GM12878 (cell line): ENCODE measurements at regions not wholly inside any gene's neighbourhood (a gene's known extent, or its start where the extent isn't known, plus 50 kb on each side); places are given as distances from the start of the nearest gene placed in this dataset.
A peak's percentile ranks its signal among the peaks of the same experiment; 100 is the strongest.

ENCODE experiments used
- ATAC-seq: fragments of 200-7000 bp; cut with Tn5 transposase; 3 replicates; pipeline ENCODE4 v1.9.1; 2020; ENCODE audit warnings: mild to moderate bottlenecking, moderate library complexity
- BruUV-seq: library from RNA; stranded (reverse); fragments of 400-500 nt; replicated peaks from 2 replicates; lab custom pipeline; 2021; lab: Mats Ljungman, UMichigan
- CTCF ChIA-PET: fragments of 300-600 bp; sonication (Branson Sonifier 250); formaldehyde crosslinking; extraction: SDS; loops from one replicate; lab custom pipeline; 2021; ENCODE audit warnings: inconsistent platforms; lab: Yijun Ruan, JAX
- POLR2A ChIA-PET: fragments of 350-600 bp; formaldehyde crosslinking; extraction: SDS; loops from one replicate; lab custom pipeline; 2021; ENCODE audit warnings: inconsistent platforms; lab: Charles Lee
- RAD21 ChIA-PET: fragments of 300-600 bp; sonication (Branson Sonifier 250); formaldehyde crosslinking; loops from one replicate; lab custom pipeline; 2023; ENCODE audit warnings: antibody characterized with exemption; ENCODE audit not compliant: unreplicated experiment; lab: Charles Lee
- SMC1A ChIA-PET: fragments of 300-600 bp; sonication (Branson Sonifier 250); formaldehyde crosslinking; loops from one replicate; lab custom pipeline; 2023; ENCODE audit not compliant: unreplicated experiment, uncharacterized antibody; lab: Charles Lee
- DNase-seq: peaks from one replicate; pipeline ENCODE4 v3.0.0-alpha.2; 2011; ENCODE audit warnings: low read depth, low spot score
- FAIRE-seq: peaks from 3 replicates; lab custom pipeline; 2011; peaks lifted over from hg19 to GRCh38; lab: Jason Lieb, UNC
- H2AFZ ChIP-seq: 2 replicates; pipeline ENCODE4 v1.6.0; 2011; ENCODE audit warnings: low read depth, low read length, control low read depth; ENCODE audit not compliant: control insufficient read depth
- H3K27ac ChIP-seq: 2 replicates; pipeline ENCODE4 v1.5.1; 2011; ENCODE audit warnings: control low read depth; ENCODE audit not compliant: control insufficient read depth, insufficient read depth
- H3K27me3 ChIP-seq, 2 experiments: replicated peaks in 1 of 2; 2 replicates each; pipeline versions ENCODE4 v1.6.0 to v1.6.1; 2011; ENCODE audit warnings: low read length in 1 of 2; ENCODE audit not compliant: control insufficient read depth in 2 of 2, insufficient read depth in 2 of 2
- H3K36me3 ChIP-seq, 2 experiments: 2 replicates each; pipeline ENCODE4 v1.5.1; 2011; ENCODE audit warnings: low read length in 1 of 2; ENCODE audit not compliant: control insufficient read depth in 2 of 2, insufficient read depth in 2 of 2
- H3K4me1 ChIP-seq: 2 replicates; pipeline ENCODE4 v1.6.1; 2011; ENCODE audit warnings: mild to moderate bottlenecking, low read length, moderate library complexity, mixed read lengths; ENCODE audit not compliant: control insufficient read depth, insufficient read depth
- H3K4me2 ChIP-seq: 2 replicates; pipeline ENCODE4 v1.6.0; 2011; ENCODE audit warnings: control low read depth; ENCODE audit not compliant: control insufficient read depth, insufficient read depth
- H3K4me3 ChIP-seq: fragments of 200-600 bp; sonication (generic); 2 replicates; pipeline ENCODE4 v1.5.1; 2016
- H3K79me2 ChIP-seq: 2 replicates; pipeline ENCODE4 v1.6.0; 2011; ENCODE audit warnings: low read length; ENCODE audit not compliant: control insufficient read depth, insufficient read depth
- H3K9ac ChIP-seq: 2 replicates; pipeline ENCODE4 v1.8.0; 2011; ENCODE audit warnings: low read length, control low read depth, mixed read lengths; ENCODE audit not compliant: control insufficient read depth, insufficient read depth
- H3K9me3 ChIP-seq: replicated peaks from 3 replicates; pipeline ENCODE4 v1.5.1; 2011; ENCODE audit warnings: mild to moderate bottlenecking, low read length; ENCODE audit not compliant: control insufficient read depth, insufficient read depth
- H4K20me1 ChIP-seq: 2 replicates; pipeline ENCODE4 v1.6.0; 2011; ENCODE audit not compliant: control insufficient read depth, insufficient read depth
- ATF2 ChIP-seq: IDR thresholded peaks from 2 replicates; pipeline ENCODE4 v1.6.1; 2012; ENCODE audit warnings: low read length, inconsistent platforms
- ATF7 ChIP-seq: fragments of 450-650 bp; IDR thresholded peaks from 2 replicates; pipeline ENCODE4 v1.6.1; 2016; ENCODE audit warnings: low read depth, mild to moderate bottlenecking
- CHD1 ChIP-seq: IDR thresholded peaks from 2 replicates; pipeline ENCODE4 v1.6.1; 2012; ENCODE audit warnings: low read depth, low read length, improper control_type of control experiment
- DPF2 ChIP-seq: fragments of 450-650 bp; IDR thresholded peaks from 2 replicates; pipeline ENCODE4 v1.6.1; 2017; ENCODE audit warnings: mild to moderate bottlenecking
- E4F1 ChIP-seq: fragments of 450-650 bp; IDR thresholded peaks from 2 replicates; pipeline ENCODE4 v1.6.1; 2018; ENCODE audit warnings: borderline replicate concordance, mild to moderate bottlenecking; ENCODE audit not compliant: partially characterized antibody
- ETV6 ChIP-seq, 2 experiments: fragments of 450-650 bp in 1 of 2; IDR thresholded peaks in 1 of 2; conservative IDR thresholded peaks in 1 of 2; 2 replicates each; pipeline ENCODE4 v1.6.1; 2014; ENCODE audit warnings: antibody characterized with exemption in 1 of 2, borderline replicate concordance in 1 of 2, low read depth in 1 of 2, mild to moderate bottlenecking in 1 of 2, moderate library complexity in 1 of 2
- FOS ChIP-seq: IDR thresholded peaks from 3 replicates; pipeline ENCODE4 v1.6.1; 2011; ENCODE audit warnings: borderline replicate concordance; ENCODE audit not compliant: insufficient read length; ENCODE audit errors: extremely low read depth
- MYC ChIP-seq: IDR thresholded peaks from 2 replicates; pipeline ENCODE4 v1.6.1; 2011; ENCODE audit warnings: mild to moderate bottlenecking, low read length, moderate library complexity, inconsistent platforms; ENCODE audit not compliant: insufficient read depth, insufficient replicate concordance, insufficient read length, severe bottlenecking
- NFYB ChIP-seq: IDR thresholded peaks from 2 replicates; pipeline ENCODE4 v1.6.1; 2011; ENCODE audit warnings: low read depth, mild to moderate bottlenecking, low read length, improper control_type of control experiment, moderate library complexity; ENCODE audit not compliant: insufficient read depth
- POLR2AphosphoS2 ChIP-seq: IDR thresholded peaks from 2 replicates; pipeline ENCODE4 v1.6.1; 2011; ENCODE audit warnings: low read depth, mild to moderate bottlenecking, low read length, improper control_type of control experiment, moderate library complexity
- RELA ChIP-seq: fragments of 450-650 bp; IDR thresholded peaks from 2 replicates; pipeline ENCODE4 v1.8.0; 2014; ENCODE audit warnings: borderline replicate concordance; ENCODE audit not compliant: partially characterized antibody
- SPI1 ChIP-seq: IDR thresholded peaks from 2 replicates; pipeline ENCODE4 v1.6.1; 2011; ENCODE audit warnings: low read depth, mild to moderate bottlenecking, low read length, moderate library complexity, borderline replicate concordance; ENCODE audit not compliant: insufficient read depth
- TAF1 ChIP-seq: IDR thresholded peaks from 2 replicates; pipeline ENCODE4 v1.6.1; 2011; ENCODE audit warnings: mild to moderate bottlenecking, low read depth, low read length, borderline replicate concordance
- YBX1 ChIP-seq: fragments of 450-650 bp; IDR thresholded peaks from 2 replicates; pipeline ENCODE4 v1.6.1; 2016; ENCODE audit warnings: antibody characterized with exemption
- WGBS: methylation state at CpG from one replicate; pipeline ENCODE4 v1.1.6; 2016; ENCODE audit warnings: low lambda C conversion rate; ENCODE audit not compliant: insufficient replicate concordance, insufficient coverage; ENCODE audit errors: missing lambda C conversion rate; 5-methylcytosine and 5-hydroxymethylcytosine counted together
- in situ Hi-C: fragments of 300-500 bp; cut with MboI; formaldehyde crosslinking; loops from 9 replicates; pipeline ENCODE4 v1.14.3; 2018; ENCODE audit warnings: mixed read lengths
- intact Hi-C: fragments of 100-400 bp; cut with micrococcal nuclease; formaldehyde crosslinking; loops from one replicate; pipeline ENCODE4 v1.14.2; 2022; ENCODE audit not compliant: unreplicated experiment

- no peaks in the 10 kb centered on the region for H4K20me1 ChIP-seq
- no peak overlapping the region for H3K4me3 ChIP-seq
- intact Hi-C loops: loop anchor here (2.0 kb wide), 1 partner anchor 41 kb away; no protein-coding TSS in a partner anchor
- no TSS peak for BruUV-seq
- H3K36me3 ChIP-seq: no peaks in the 10 kb centered on the region
- TF ChIP-seq TAF1 (no peak), CHD1 (no peak), RELA (no peak), POLR2AphosphoS2 (no peak), ATF2 (no peak), YBX1 (no peak), E4F1 (no peak), ATF7 (no peak), SPI1 (no peak), MYC (no peak), FOS (no peak), NFYB (no peak), DPF2 (no peak), ETV6 (conservative IDR thresholded peaks at IDR 0.05 in 1 of 2, IDR thresholded peaks at IDR 0.05 in 1 of 2; ENCODE audit: borderline replicate concordance in 1 of 2, low read depth in 1 of 2) (no peak)
- TF ChIP-seq, all 136 proteins: peak for 0
- in situ Hi-C loops: no loop called here
- ChIA-PET SMC1A (interaction anchor here (0.9 to 4.6 kb wide), 15 partner anchors 9 to 90 kb away, joined by 3 to 38 read pairs (median 5); no protein-coding TSS in a partner anchor), POLR2A (interaction anchor here (1.0 to 1.9 kb wide), 3 partner anchors 10 to 76 kb away, joined by 3 to 6 read pairs (median 3); no protein-coding TSS in a partner anchor), CTCF (interaction anchor here (1.0 to 4.6 kb wide), 4 partner anchors 12 to 105 kb away, joined by 3 to 15 read pairs (median 6); no protein-coding TSS in a partner anchor), RAD21 (interaction anchor here (1.2 to 2.4 kb wide), 3 partner anchors 42 to 91 kb away, joined by 3 to 12 read pairs (median 6); no protein-coding TSS in a partner anchor)
- H3K27me3 ChIP-seq: no peaks in the 10 kb centered on the region
- H3K4me1 ChIP-seq: peaks cover 9% of the 10 kb centered on the region; the same call in 1 of the 2 replicates
- WGBS: 60% methylated on average over 5 of the region's 5 CpGs
- no peak overlapping the region for H3K27ac ChIP-seq
- DNase-seq (no peak), ATAC-seq (no peak), FAIRE-seq (no peak)
- H3K79me2 ChIP-seq: no peaks in the 10 kb centered on the region
- no peaks in the 10 kb centered on the region; the same call in 2 of the 3 replicates for H3K9me3 ChIP-seq
- H3K4me2 ChIP-seq: 0 out of 2 replicates have a peak overlapping the region, but pooled peaks have one; percentile 24
- H2AFZ ChIP-seq: no peak overlapping the region
- no peak overlapping the region for H3K9ac ChIP-seq
Observed at GRCh38 chr13:77387607-77388200, 60.8 kb upstream of the MYCBP2 start.
